Urinary bladder (tissue), 3 donors: ENCODE measurements at regions not wholly inside any gene's neighbourhood (a gene's known extent, or its start where the extent isn't known, plus 50 kb on each side); places are given as distances from the start of the nearest gene placed in this dataset.
"Not testable (repeated sequence)": the region's sequence is repeated elsewhere in the genome, so short reads cannot be mapped to it uniquely, and the experiment has no call there.

ENCODE experiments used
- DNase-seq: peaks from one replicate; pipeline ENCODE4 v3.0.0-alpha.2; 2015; ENCODE audit errors: extremely low spot score
- H3K27ac ChIP-seq: one replicate; pipeline ENCODE4 v1.5.1; 2013; ENCODE audit warnings: low read depth, mild to moderate bottlenecking, moderate library complexity
- H3K36me3 ChIP-seq: one replicate; pipeline ENCODE4 v1.6.1; 2013; ENCODE audit warnings: mild to moderate bottlenecking, moderate library complexity; ENCODE audit not compliant: insufficient read depth
- H3K4me1 ChIP-seq: one replicate; pipeline ENCODE4 v1.6.1; 2013; ENCODE audit warnings: mild to moderate bottlenecking, moderate library complexity; ENCODE audit not compliant: insufficient read depth
- H3K4me3 ChIP-seq: one replicate; pipeline ENCODE4 v1.5.1; 2013; ENCODE audit warnings: low read depth, low read length
- WGBS: extraction: QIAGEN DNeasy Blood & Tissue Kit; methylation state at CpG from one replicate; pipeline ENCODE4 v1.1.7; 2013; 5-methylcytosine and 5-hydroxymethylcytosine counted together
- donor health status: healthy with polysubstance abuse.
- donor health status: healthy.

DNA sequence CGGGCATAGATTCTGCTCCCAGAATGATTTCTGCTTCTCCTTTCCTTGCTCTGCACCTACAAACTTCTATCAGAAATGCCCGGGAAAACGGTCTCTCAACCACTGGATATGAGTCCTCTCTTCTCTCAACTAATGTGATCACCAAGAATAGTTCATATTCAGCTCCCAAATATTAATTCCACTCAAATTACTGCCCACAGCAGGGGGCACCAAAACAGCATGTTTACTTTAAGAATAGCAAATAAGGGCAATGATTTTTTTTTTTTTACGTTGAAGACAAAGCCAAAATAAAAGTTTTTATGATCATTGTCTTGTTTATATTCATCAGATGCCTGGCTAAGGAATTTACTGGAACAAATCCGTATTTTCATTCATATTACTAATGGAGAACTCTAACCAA is 94.9 kb upstream of the PRSS1 start:
- WGBS: 75% methylated on average over 5 of the region's 5 CpGs
- no peaks in the 10 kb centered on the region for H3K36me3 ChIP-seq
- no peaks in the 10 kb centered on the region for H3K4me1 ChIP-seq
- H3K27ac ChIP-seq: no peak overlapping the region
- no peak for DNase-seq
- H3K4me3 ChIP-seq: no peak overlapping the region

DNA sequence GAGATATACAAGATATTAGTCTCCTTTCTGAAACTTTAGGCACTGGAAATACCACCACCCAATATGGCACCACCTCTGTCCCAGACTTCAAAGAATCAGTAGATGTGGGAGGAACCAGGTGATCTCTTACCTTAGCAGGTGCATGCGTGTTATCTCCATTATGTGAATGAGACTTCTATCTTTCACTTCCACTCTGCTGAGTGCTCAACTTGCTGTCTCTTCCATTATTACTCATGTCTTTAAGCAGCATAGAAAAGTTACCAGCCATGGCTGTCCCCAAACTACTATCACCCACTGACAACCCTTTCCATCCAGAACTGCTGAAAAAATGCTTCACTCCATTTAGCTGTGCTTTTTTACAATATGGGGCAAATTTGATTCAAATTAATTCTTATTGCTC is 101.5 kb upstream of the PRSS1 start:
- H3K36me3 ChIP-seq: no peaks in the 10 kb centered on the region
- no peak for DNase-seq
- H3K27ac ChIP-seq: no peak overlapping the region
- no peaks in the 10 kb centered on the region for H3K4me1 ChIP-seq
- H3K4me3 ChIP-seq: no peak overlapping the region
- 92% methylated on average over 1 of the region's 1 CpG for WGBS

- Histone ChIP-seq H3K36me3 (no peaks in the 10 kb centered on the region), H3K4me3 (no peak overlapping the region), H3K4me1 (no peaks in the 10 kb centered on the region), H3K27ac (no peak overlapping the region)
- no peak for DNase-seq
- 34% methylated on average over 7 of the region's 7 CpGs for WGBS
Measured at GRCh38 chr7:142646386-142647140, 102.7 kb upstream of the PRSS1 start.

- 38% methylated on average over 5 of the region's 5 CpGs for WGBS
Measured at GRCh38 chr7:142645777-142646176, 103.5 kb upstream of the PRSS1 start.

DNA sequence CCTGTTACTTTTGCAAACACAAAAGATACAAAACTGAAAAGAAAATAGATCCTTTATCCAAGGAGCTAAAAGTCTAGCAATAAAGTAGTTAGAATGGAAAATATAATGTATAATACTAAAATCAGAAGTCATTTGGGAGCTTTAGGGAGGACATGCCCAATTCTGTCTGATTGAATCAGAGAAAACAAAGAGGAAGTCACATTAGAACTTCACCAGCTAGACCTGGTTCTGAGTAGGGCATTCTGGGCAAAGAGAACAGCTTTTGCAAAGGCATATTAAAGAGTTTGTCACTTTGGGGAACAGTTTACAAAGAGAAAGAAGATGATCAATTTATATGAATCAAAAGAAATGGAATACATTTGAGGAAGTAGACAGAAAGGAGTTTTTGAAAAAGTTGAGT is 107.0 kb upstream of the PRSS1 start:
- no peak for DNase-seq
- H3K4me1 ChIP-seq: no peaks in the 10 kb centered on the region
- H3K27ac ChIP-seq: no peak overlapping the region
- no peaks in the 10 kb centered on the region for H3K36me3 ChIP-seq
- H3K4me3 ChIP-seq: no peak overlapping the region

More at GRCh38 chr7:142645777-142646176, 103.5 kb upstream of the PRSS1 start:
- Histone ChIP-seq H3K4me1 (no peaks in the 10 kb centered on the region), H3K36me3 (no peaks in the 10 kb centered on the region), H3K27ac (no peak overlapping the region), H3K4me3 (no peak overlapping the region)
- DNase-seq: no peak

- not testable (repeated sequence) for DNase-seq, H3K4me3 ChIP-seq, H3K36me3 ChIP-seq, H3K27ac ChIP-seq, H3K4me1 ChIP-seq
- 84% methylated on average over 4 of the region's 4 CpGs for WGBS
Measured at GRCh38 chr7:142641252-142641651, 108.0 kb upstream of the PRSS1 start.

DNA sequence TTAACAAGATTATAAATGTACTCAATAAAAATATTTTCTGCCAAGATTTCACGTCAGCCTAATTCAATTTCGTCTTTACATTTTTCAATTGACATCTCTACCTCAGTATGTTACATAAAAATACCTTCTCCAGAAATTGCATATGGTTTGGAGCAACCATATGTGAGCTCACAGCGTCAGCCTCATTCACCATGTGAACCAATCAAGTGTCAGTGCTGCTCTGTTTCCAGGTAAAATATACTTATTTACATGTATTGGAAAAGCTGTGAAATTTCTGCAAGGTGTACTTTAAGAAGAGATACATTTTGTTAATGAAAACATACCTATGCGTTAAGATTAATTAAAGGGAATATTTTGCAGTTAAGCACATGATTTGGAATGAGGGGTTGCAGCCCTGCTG is 110.7 kb upstream of the PRSS1 start:
- Histone ChIP-seq H3K27ac (no peak overlapping the region), H3K4me3 (no peak overlapping the region), H3K4me1 (no peaks in the 10 kb centered on the region), H3K36me3 (no peaks in the 10 kb centered on the region)
- 86% methylated on average over 4 of the region's 4 CpGs for WGBS
- no peak for DNase-seq

DNA sequence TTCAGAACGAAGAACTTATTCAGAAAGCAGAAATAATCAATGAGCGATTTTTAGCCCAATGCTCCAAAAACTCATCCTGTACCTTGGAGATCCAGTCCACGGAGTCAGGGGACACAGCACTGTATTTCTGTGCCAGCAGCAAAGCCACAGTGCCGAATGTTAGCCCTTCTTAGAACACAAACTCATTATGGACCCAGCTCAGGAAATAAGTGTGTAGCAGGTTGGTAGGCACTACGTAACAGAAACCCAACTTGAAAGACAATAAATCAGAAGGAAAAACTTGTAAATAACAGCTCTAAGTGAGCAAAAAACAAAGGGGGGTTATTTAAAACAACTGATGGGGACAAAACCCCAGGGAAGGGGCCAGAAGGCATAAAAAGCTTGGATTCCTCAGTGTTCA is 112.0 kb upstream of the PRSS1 start:
- no peak for DNase-seq
- no peak overlapping the region for H3K4me3 ChIP-seq
- 56% methylated on average over 5 of the region's 5 CpGs for WGBS
- H3K27ac ChIP-seq: no peak overlapping the region
- H3K36me3 ChIP-seq: no peaks in the 10 kb centered on the region
- no peaks in the 10 kb centered on the region for H3K4me1 ChIP-seq

DNA sequence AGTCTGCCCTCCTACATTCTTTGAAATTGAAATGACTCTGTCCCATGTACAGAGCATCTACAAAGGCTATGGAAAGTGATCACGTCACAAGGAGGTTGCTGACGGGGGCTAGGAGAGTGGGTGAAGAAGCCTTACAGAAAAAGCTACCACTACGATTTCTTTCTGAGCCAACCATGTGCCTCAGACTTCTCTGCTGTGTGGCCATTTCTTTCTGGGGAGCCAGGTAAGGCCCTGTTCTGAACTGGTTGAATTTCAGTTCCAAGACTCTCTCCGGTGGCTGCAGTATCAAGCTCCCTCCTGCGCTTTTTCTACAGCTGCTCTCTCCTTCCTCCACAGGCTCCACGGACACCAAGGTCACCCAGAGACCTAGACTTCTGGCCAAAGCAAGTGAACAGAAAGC is 112.5 kb upstream of the PRSS1 start:
- Histone ChIP-seq H3K36me3 (no peaks in the 10 kb centered on the region), H3K4me3 (no peak overlapping the region), H3K4me1 (no peaks in the 10 kb centered on the region), H3K27ac (no peak overlapping the region)
- 73% methylated on average over 6 of the region's 6 CpGs for WGBS
- no peak for DNase-seq

GRCh38 chr7:142636107-142636506 is 113.2 kb upstream of the PRSS1 start:
- not testable (repeated sequence) for DNase-seq, H3K27ac ChIP-seq, H3K36me3 ChIP-seq, H3K4me3 ChIP-seq, H3K4me1 ChIP-seq
- 91% methylated on average over 3 of the region's 3 CpGs for WGBS

DNA sequence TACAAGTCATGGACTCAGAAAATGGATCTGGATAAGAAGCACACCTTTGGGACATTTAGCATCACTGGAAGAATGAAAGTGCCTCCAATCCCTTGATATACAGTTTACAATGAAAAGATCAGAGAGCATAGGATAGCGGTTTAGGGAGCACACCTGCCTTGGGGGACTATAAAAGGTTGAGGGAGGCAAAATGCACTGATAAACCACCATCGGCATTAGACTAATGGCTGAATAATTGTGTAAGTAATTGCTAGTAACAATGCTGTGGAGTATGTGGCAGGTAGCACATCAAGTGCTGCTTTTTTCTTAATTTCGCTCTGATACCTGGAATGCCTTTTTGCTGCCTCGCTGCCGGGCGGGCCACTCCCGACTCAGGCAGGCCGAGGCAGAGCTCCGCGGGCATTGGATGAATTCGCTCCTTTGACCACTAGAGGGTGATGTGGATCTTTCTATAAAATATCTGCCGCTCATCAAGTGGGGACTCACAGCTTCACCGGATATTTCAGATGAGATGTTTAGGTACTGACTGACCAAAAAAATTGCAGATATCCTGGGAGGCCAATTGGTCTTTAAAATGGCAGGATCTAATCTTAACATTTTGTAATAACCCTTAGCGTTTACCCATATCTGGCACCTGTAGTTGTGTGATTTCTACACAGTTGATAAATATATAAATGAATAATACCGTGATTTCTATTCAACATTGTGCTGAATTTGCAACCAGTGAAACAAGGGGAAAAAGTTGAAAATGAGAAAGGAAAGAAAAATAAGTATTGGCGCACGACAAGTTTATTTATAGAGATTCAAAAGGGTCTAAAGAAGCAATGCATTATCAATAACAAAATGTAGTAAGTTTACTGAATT is 116.8 kb upstream of the PRSS1 start:
- Histone ChIP-seq H3K27ac (no peak overlapping the region), H3K4me1 (no peaks in the 10 kb centered on the region), H3K4me3 (no peak overlapping the region), H3K36me3 (no peaks in the 10 kb centered on the region)
- no peak for DNase-seq
- 26% methylated on average over 17 of the region's 17 CpGs for WGBS

DNA sequence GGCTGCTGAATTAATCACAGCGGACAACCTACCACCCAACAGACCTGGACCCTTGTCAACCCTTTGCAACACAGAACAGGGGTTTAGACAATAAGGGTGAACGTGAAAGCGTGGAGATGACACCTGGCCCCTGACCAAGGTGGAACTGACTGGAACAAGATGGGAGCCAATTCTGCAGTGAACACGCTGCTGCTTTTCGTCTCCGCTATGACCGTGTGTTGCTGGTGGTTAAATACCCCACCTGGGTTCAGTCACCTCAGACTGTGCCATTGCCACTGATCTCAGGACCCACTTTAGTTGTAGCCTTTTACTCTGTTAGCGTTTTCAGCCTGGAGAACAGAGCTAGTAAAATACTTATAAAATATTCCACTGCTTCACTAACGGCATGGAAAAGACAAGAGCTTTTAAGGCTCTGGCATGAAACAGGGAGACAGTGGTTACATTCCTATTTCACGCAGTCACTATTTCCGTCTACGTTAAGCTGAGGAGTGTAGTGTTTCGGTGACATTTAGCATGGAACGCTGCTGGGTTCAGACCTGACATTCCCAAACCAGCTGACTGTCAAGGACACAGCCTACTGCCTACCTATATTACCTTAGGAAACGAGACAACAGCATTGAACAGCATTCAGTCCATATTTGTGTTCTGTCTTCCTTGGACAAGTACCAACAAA is 119.5 kb upstream of the PRSS1 start:
- Histone ChIP-seq H3K36me3 (no peaks in the 10 kb centered on the region), H3K4me3 (no peak overlapping the region), H3K4me1 (no peaks in the 10 kb centered on the region), H3K27ac (no peak overlapping the region)
- WGBS: 44% methylated on average over 15 of the region's 15 CpGs
- no peak for DNase-seq

DNA sequence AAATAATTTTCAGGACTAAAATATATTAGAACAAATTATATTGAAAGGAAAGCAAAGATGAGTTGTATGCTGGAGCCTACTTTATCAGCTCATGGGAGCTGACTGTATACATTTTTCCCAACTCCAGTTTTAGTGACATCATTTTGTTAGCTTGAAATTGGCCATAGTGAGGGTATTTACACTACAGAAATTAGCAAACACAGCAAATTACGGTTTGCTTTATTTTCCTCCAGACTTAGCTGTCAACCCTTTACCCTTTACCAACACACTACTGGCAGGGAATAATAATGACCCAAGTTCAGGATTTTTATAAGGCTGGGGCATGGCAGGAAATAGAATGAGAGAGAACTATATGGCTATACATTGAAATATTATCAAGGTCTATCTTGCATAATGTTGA is 120.3 kb upstream of the PRSS1 start:
- DNase-seq: no peak
- no peaks in the 10 kb centered on the region for H3K4me1 ChIP-seq
- no peak overlapping the region for H3K27ac ChIP-seq
- WGBS: 60% methylated on average over 1 of the region's 1 CpG
- no peak overlapping the region for H3K4me3 ChIP-seq
- no peaks in the 10 kb centered on the region for H3K36me3 ChIP-seq

DNA sequence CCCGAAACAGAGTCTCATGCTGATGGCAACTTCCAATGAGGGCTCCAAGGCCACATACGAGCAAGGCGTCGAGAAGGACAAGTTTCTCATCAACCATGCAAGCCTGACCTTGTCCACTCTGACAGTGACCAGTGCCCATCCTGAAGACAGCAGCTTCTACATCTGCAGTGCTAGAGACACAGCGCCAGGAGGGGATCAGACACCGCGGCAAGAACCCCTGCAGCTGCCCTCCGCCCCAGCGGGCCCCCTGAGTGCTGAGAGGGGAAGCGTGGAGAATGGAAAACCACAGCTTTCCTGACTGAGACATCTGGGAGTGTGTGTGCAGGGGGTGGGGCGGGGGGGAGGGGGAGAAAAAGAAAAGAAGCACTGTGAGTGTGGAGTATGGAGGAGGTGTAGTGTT is 122.0 kb upstream of the PRSS1 start:
- 83% methylated on average over 11 of the region's 11 CpGs for WGBS

More for the DNA sequence above, 122.0 kb upstream of the PRSS1 start:
- not testable (repeated sequence) for H3K36me3 ChIP-seq, H3K4me3 ChIP-seq, H3K27ac ChIP-seq, DNase-seq, H3K4me1 ChIP-seq
